ENCODE measurements at regions not wholly inside any gene's neighbourhood (a gene's known extent, or its start where the extent isn't known, plus 50 kb on each side); places are given as distances from the start of the nearest gene placed in this dataset.
"Not testable (repeated sequence)": the region's sequence is repeated elsewhere in the genome, so short reads cannot be mapped to it uniquely, and the experiment has no call there.

GRCh38 chr12:59446116-59446515 is 149.7 kb upstream of the SLC16A7 start:
- no peak overlapping the region for H2AFZ ChIP-seq (ENCODE audit: low read depth, low read length)

GRCh38 chr12:59444932-59445331 is 150.9 kb upstream of the SLC16A7 start:
- Histone ChIP-seq H3K4me1 (ENCODE audit: insufficient read depth, low read length) (no peaks in the 10 kb centered on the region), H3K27me3 (ENCODE audit: insufficient read depth, low read length) (no peaks in the 10 kb centered on the region), H3K4me3 (ENCODE audit: low read length) (no peak overlapping the region), H3K9me3 (ENCODE audit: low read length) (no peaks in the 10 kb centered on the region), H3K36me3 (ENCODE audit: insufficient read depth, low read length) (no peaks in the 10 kb centered on the region), H2AFZ (ENCODE audit: low read depth, low read length) (no peak overlapping the region)

More at GRCh38 chr12:59446116-59446515, 149.7 kb upstream of the SLC16A7 start:
- Histone ChIP-seq H3K27me3 (ENCODE audit: insufficient read depth, low read length) (no peaks in the 10 kb centered on the region), H3K36me3 (ENCODE audit: insufficient read depth, low read length) (no peaks in the 10 kb centered on the region), H3K4me1 (ENCODE audit: insufficient read depth, low read length) (no peaks in the 10 kb centered on the region), H3K9me3 (ENCODE audit: low read length) (no peaks in the 10 kb centered on the region), H3K4me3 (ENCODE audit: low read length) (no peak overlapping the region)

GRCh38 chr12:59432057-59432456 is 163.8 kb upstream of the SLC16A7 start:
- Histone ChIP-seq H3K4me1 (ENCODE audit: insufficient read depth, low read length) (peaks cover 2% of the 10 kb centered on the region), H3K27me3 (ENCODE audit: insufficient read depth, low read length) (no peaks in the 10 kb centered on the region), H2AFZ (ENCODE audit: low read depth, low read length) (no peak overlapping the region), H3K4me3 (ENCODE audit: low read length) (no peak overlapping the region), H3K9me3 (ENCODE audit: low read length) (no peaks in the 10 kb centered on the region), H3K36me3 (ENCODE audit: insufficient read depth, low read length) (no peaks in the 10 kb centered on the region)

GRCh38 chr12:59431266-59431665 is 164.6 kb upstream of the SLC16A7 start:
- no peak overlapping the region for H3K4me3 ChIP-seq (ENCODE audit: low read length)
- no peaks in the 10 kb centered on the region for H3K36me3 ChIP-seq (ENCODE audit: insufficient read depth, low read length)
- no peaks in the 10 kb centered on the region for H3K9me3 ChIP-seq (ENCODE audit: low read length)
- no peak overlapping the region for H2AFZ ChIP-seq (ENCODE audit: low read depth, low read length)
- no peaks in the 10 kb centered on the region for H3K27me3 ChIP-seq (ENCODE audit: insufficient read depth, low read length)
- H3K4me1 ChIP-seq (ENCODE audit: insufficient read depth, low read length) = peaks cover 2% of the 10 kb centered on the region

- no peak overlapping the region for H3K4me3 ChIP-seq (ENCODE audit: low read length)
- no peaks in the 10 kb centered on the region for H3K9me3 ChIP-seq (ENCODE audit: low read length)
- peaks cover 2% of the 10 kb centered on the region for H3K4me1 ChIP-seq (ENCODE audit: insufficient read depth, low read length)
- no peaks in the 10 kb centered on the region for H3K27me3 ChIP-seq (ENCODE audit: insufficient read depth, low read length)
- no peaks in the 10 kb centered on the region for H3K36me3 ChIP-seq (ENCODE audit: insufficient read depth, low read length)
- H2AFZ ChIP-seq (ENCODE audit: low read depth, low read length) = no peak overlapping the region
These were observed 166.1 kb upstream of the SLC16A7 start for GRCh38 chr12:59429766-59430165.

GRCh38 chr12:59425798-59426197 is 170.0 kb upstream of the SLC16A7 start:
- Histone ChIP-seq H2AFZ (ENCODE audit: low read depth, low read length) (no peak overlapping the region), H3K4me3 (ENCODE audit: low read length) (no peak overlapping the region), H3K36me3 (ENCODE audit: insufficient read depth, low read length) (no peaks in the 10 kb centered on the region), H3K9me3 (ENCODE audit: low read length) (no peaks in the 10 kb centered on the region), H3K4me1 (ENCODE audit: insufficient read depth, low read length) (peaks cover 2% of the 10 kb centered on the region), H3K27me3 (ENCODE audit: insufficient read depth, low read length) (no peaks in the 10 kb centered on the region)

GRCh38 chr12:59424666-59425065 is 171.2 kb upstream of the SLC16A7 start:
- not testable (repeated sequence) for H2AFZ ChIP-seq (ENCODE audit: low read depth, low read length); H3K4me1 ChIP-seq (ENCODE audit: insufficient read depth, low read length)

GRCh38 chr12:59414051-59414450 is 181.8 kb upstream of the SLC16A7 start:
- H3K36me3 ChIP-seq (ENCODE audit: insufficient read depth, low read length) = no peaks in the 10 kb centered on the region

More at GRCh38 chr12:59424666-59425065, 171.2 kb upstream of the SLC16A7 start:
- not testable (repeated sequence) for H3K27me3 ChIP-seq (ENCODE audit: insufficient read depth, low read length); H3K4me3 ChIP-seq (ENCODE audit: low read length); H3K36me3 ChIP-seq (ENCODE audit: insufficient read depth, low read length); H3K9me3 ChIP-seq (ENCODE audit: low read length)

GRCh38 chr12:59408431-59408830 is 187.4 kb upstream of the SLC16A7 start:
- no peaks in the 10 kb centered on the region for H3K9me3 ChIP-seq (ENCODE audit: low read length)
- no peaks in the 10 kb centered on the region for H3K36me3 ChIP-seq (ENCODE audit: insufficient read depth, low read length)
- no peaks in the 10 kb centered on the region for H3K4me1 ChIP-seq (ENCODE audit: insufficient read depth, low read length)
- no peak overlapping the region for H2AFZ ChIP-seq (ENCODE audit: low read depth, low read length)
- no peaks in the 10 kb centered on the region for H3K27me3 ChIP-seq (ENCODE audit: insufficient read depth, low read length)
- no peak overlapping the region for H3K4me3 ChIP-seq (ENCODE audit: low read length)

More at GRCh38 chr12:59414051-59414450, 181.8 kb upstream of the SLC16A7 start:
- Histone ChIP-seq H2AFZ (ENCODE audit: low read depth, low read length) (no peak overlapping the region), H3K9me3 (ENCODE audit: low read length) (no peaks in the 10 kb centered on the region), H3K4me3 (ENCODE audit: low read length) (no peak overlapping the region), H3K27me3 (ENCODE audit: insufficient read depth, low read length) (no peaks in the 10 kb centered on the region), H3K4me1 (ENCODE audit: insufficient read depth, low read length) (no peaks in the 10 kb centered on the region)

- Histone ChIP-seq H3K4me1 (ENCODE audit: insufficient read depth, low read length) (no peaks in the 10 kb centered on the region), H2AFZ (ENCODE audit: low read depth, low read length) (no peak overlapping the region), H3K36me3 (ENCODE audit: insufficient read depth, low read length) (no peaks in the 10 kb centered on the region), H3K9me3 (ENCODE audit: low read length) (no peaks in the 10 kb centered on the region), H3K27me3 (ENCODE audit: insufficient read depth, low read length) (no peaks in the 10 kb centered on the region), H3K4me3 (ENCODE audit: low read length) (no peak overlapping the region)
These were observed 188.0 kb upstream of the SLC16A7 start for GRCh38 chr12:59407799-59408198.

- Histone ChIP-seq H3K36me3 (ENCODE audit: insufficient read depth, low read length) (no peaks in the 10 kb centered on the region), H3K27me3 (ENCODE audit: insufficient read depth, low read length) (no peaks in the 10 kb centered on the region), H3K4me1 (ENCODE audit: insufficient read depth, low read length) (no peaks in the 10 kb centered on the region), H3K9me3 (ENCODE audit: low read length) (no peaks in the 10 kb centered on the region), H2AFZ (ENCODE audit: low read depth, low read length) (no peak overlapping the region), H3K4me3 (ENCODE audit: low read length) (no peak overlapping the region)
These were observed 189.8 kb upstream of the SLC16A7 start for GRCh38 chr12:59405992-59406391.

GRCh38 chr12:59404109-59404650 is 191.6 kb upstream of the SLC16A7 start:
- Histone ChIP-seq H2AFZ (ENCODE audit: low read depth, low read length) (no peak overlapping the region), H3K27me3 (ENCODE audit: insufficient read depth, low read length) (no peaks in the 10 kb centered on the region), H3K4me1 (ENCODE audit: insufficient read depth, low read length) (no peaks in the 10 kb centered on the region), H3K36me3 (ENCODE audit: insufficient read depth, low read length) (no peaks in the 10 kb centered on the region), H3K9me3 (ENCODE audit: low read length) (no peaks in the 10 kb centered on the region), H3K4me3 (ENCODE audit: low read length) (no peak overlapping the region)

GRCh38 chr12:59403259-59403932 is 192.4 kb upstream of the SLC16A7 start:
- no peaks in the 10 kb centered on the region for H3K4me1 ChIP-seq (ENCODE audit: insufficient read depth, low read length)
- no peaks in the 10 kb centered on the region for H3K9me3 ChIP-seq (ENCODE audit: low read length)
- no peaks in the 10 kb centered on the region for H3K36me3 ChIP-seq (ENCODE audit: insufficient read depth, low read length)
- no peak overlapping the region for H3K4me3 ChIP-seq (ENCODE audit: low read length)
- no peak overlapping the region for H2AFZ ChIP-seq (ENCODE audit: low read depth, low read length)
- no peaks in the 10 kb centered on the region for H3K27me3 ChIP-seq (ENCODE audit: insufficient read depth, low read length)

- no peak overlapping the region for H2AFZ ChIP-seq (ENCODE audit: low read depth, low read length)
- H3K4me1 ChIP-seq (ENCODE audit: insufficient read depth, low read length) = no peaks in the 10 kb centered on the region
- H3K27me3 ChIP-seq (ENCODE audit: insufficient read depth, low read length) = no peaks in the 10 kb centered on the region
- H3K4me3 ChIP-seq (ENCODE audit: low read length) = no peak overlapping the region
- no peaks in the 10 kb centered on the region for H3K36me3 ChIP-seq (ENCODE audit: insufficient read depth, low read length)
- no peaks in the 10 kb centered on the region for H3K9me3 ChIP-seq (ENCODE audit: low read length)
These were observed 194.0 kb upstream of the SLC16A7 start for GRCh38 chr12:59401862-59402261.

Measured in neuron (in vitro differentiated cells).